ENCODE measurements at regions not wholly inside any gene's neighbourhood (a gene's known extent, or its start where the extent isn't known, plus 50 kb on each side); places are given as distances from the start of the nearest gene placed in this dataset.

DNA sequence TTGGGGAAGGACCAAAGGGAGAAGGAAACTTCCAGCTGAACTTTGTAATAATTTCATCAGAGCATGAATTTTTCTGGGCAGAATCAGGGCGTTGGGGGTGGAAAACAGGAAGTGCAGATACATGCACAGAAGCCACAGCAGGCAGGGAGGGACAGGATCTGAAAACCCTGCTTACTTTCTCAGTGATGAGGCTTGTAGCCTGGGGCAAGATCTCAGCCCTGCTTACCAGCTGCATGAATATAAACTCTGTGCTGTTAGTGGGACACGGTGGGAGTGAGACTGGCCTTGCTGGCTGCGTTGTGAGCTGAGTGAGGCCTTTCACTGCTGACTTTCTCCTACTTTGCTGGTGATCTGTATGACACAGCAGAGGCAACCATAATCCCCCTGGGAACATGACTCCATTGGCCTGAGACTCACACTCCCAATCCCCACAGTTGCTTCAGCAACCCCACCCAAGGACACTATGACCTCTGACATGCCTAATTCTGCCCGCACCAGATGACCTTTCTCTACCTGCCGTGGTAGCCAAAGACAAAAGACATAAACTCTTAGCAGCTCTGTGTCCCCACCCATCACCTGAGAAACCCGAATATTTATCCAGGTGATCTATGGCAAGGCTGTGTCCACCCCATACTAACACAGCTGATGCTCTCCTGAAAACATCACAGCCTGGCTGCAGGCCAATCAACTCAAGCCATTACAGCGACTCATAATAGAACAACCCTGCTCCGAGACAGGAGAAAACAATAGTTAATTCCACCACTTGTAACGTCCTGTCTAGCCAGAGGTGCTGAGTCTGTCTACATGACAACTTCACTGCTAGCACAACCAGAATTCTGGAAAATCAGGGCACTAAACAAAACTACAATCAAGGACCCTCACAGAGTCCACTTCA is 190.7 kb upstream of the CHRM2 start:
- Histone ChIP-seq H3K27me3 (no peaks in the 10 kb centered on the region), H3K4me1 (peaks cover 12 to 22% (median 18%) of the 10 kb centered on the region in 10 experiments), H3K4me2 (peak overlapping the region; percentile 60 to 87 (median 74)), H3K36me3 (no peaks in the 10 kb centered on the region), H3K4me3 (no peak overlapping the region; a peak in 1 of 20 replicates), H4K20me1 (no peaks in the 10 kb centered on the region), H3K9me3 (replicated peaks in 1 of 11) (peaks cover 4 to 20% (median 9%) of the 10 kb centered on the region in 11 experiments), H3K9ac (peak overlapping the region in 10 of 11 experiments; percentile 30 to 71 (median 60); a peak in 16 of 22 replicates), H3K27ac (peak overlapping the region; percentile 22 to 85 (median 77); a peak in 21 of 22 replicates)
- TF ChIP-seq Cebpa-rat (IDR thresholded peaks at IDR 0.05): no peak

- no peak overlapping the region for H3K27ac ChIP-seq
- no peak overlapping the region for H3K4me3 ChIP-seq
- no peaks in the 10 kb centered on the region for H3K36me3 ChIP-seq
- TF ChIP-seq Cebpa-rat (IDR thresholded peaks at IDR 0.05): no peak
- H3K9me3 ChIP-seq (replicated peaks in 1 of 11): peaks cover 14 to 19% (median 16%) of the 10 kb centered on the region in 11 experiments
- H3K4me2 ChIP-seq: no peak overlapping the region
- H3K27me3 ChIP-seq: no peaks in the 10 kb centered on the region
- H4K20me1 ChIP-seq: no peaks in the 10 kb centered on the region
- H3K4me1 ChIP-seq: no peaks in the 10 kb centered on the region
- H3K9ac ChIP-seq: no peak overlapping the region
Measured at GRCh38 chr7:136667584-136667983, 200.9 kb upstream of the CHRM2 start.

DNA sequence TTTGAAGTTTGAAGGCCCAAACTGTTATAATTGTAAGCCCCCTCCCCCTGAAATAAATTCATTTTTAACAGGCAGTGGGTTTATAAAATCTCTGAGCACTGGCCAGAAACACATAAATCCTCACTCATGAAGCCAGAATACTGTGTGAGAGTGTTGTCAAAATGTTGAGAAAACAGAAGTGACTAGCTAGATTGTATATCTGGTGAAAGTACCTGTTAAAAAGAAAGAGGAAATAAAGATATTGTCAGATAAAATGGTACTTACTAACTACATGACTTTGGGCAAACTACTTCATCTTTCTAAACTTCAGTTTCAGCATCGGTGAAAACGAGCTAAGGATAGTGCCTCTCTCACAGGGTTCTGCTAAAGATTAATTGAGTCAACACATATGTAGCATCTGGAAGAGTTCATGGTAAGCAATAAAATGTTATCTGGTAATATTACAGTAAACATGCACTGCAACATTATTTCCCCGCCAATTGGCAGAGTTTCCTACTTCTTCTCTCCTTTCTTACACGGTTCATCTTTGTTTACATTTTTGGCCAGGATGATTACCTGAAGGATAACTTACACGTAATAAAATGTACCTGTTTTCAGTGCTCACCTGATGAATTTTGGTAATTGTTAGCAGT is 202.5 kb upstream of the CHRM2 start:
- H3K27ac ChIP-seq: no peak overlapping the region
- H3K4me1 ChIP-seq: no peaks in the 10 kb centered on the region
- TF ChIP-seq Cebpa-rat (IDR thresholded peaks at IDR 0.05): no peak
- H3K9ac ChIP-seq: no peak overlapping the region
- H3K4me3 ChIP-seq: no peak overlapping the region
- no peak overlapping the region for H3K4me2 ChIP-seq
- H3K27me3 ChIP-seq: no peaks in the 10 kb centered on the region
- peaks cover 0 to 3% (median 0%) of the 10 kb centered on the region in 11 experiments; a peak in 2 of 22 replicates for H3K9me3 ChIP-seq (replicated peaks in 1 of 11)
- no peaks in the 10 kb centered on the region for H3K36me3 ChIP-seq
- H4K20me1 ChIP-seq: no peaks in the 10 kb centered on the region

DNA sequence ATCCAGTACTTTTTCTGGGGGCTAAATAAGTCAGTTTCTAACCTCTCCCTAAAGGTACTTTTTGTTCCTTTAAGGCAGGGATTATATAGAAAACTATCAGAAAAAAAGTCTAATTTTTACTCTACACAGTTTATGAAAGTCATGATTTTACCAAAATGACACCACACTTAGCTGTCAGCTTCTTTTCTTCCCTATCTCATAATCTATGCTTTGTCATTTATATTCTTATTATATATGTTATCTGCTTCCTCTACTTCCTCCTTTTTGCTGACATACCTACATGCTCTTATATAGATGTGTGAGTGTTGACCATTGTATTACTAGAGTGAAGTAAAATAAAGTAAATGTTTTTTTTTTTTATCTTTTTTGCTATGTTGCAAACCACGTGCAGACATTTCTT is 203.9 kb upstream of the CHRM2 start:
- no peak overlapping the region for H3K9ac ChIP-seq
- TF ChIP-seq Cebpa-rat (IDR thresholded peaks at IDR 0.05): no peak
- no peaks in the 10 kb centered on the region for H4K20me1 ChIP-seq
- no peak overlapping the region for H3K4me3 ChIP-seq
- H3K9me3 ChIP-seq (replicated peaks in 1 of 11): no peaks in the 10 kb centered on the region
- no peak overlapping the region for H3K27ac ChIP-seq
- no peak overlapping the region for H3K4me2 ChIP-seq
- H3K27me3 ChIP-seq: no peaks in the 10 kb centered on the region
- H3K36me3 ChIP-seq: no peaks in the 10 kb centered on the region
- no peaks in the 10 kb centered on the region for H3K4me1 ChIP-seq

DNA sequence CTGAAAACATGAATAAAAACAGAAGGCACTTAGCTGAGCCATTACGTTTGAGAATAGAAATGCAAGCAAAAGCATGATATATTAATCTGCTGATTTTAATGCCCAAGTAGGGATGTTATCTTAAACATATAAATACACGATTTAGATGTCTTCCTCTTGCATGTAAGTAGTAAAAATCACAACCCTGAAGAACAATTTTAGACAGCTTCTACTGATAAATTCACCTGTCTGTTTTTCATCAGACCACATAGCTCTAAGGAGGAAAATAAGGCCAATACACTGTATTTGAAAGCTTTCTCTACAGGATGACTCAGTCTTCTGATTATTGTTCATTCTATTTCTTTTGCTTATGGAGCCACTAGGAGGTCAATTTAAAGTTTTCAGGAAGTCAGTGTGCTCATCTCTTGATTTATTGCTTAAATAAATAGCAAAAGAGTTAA is 210.9 kb upstream of the CHRM2 start:
- H3K4me3 ChIP-seq: no peak overlapping the region
- H4K20me1 ChIP-seq: no peaks in the 10 kb centered on the region
- H3K27ac ChIP-seq: no peak overlapping the region
- no peak for TF ChIP-seq Cebpa-rat (IDR thresholded peaks at IDR 0.05)
- no peaks in the 10 kb centered on the region for H3K36me3 ChIP-seq
- no peak overlapping the region for H3K4me2 ChIP-seq
- H3K9me3 ChIP-seq (replicated peaks in 1 of 11): no peaks in the 10 kb centered on the region
- H3K9ac ChIP-seq: no peak overlapping the region
- H3K4me1 ChIP-seq: no peaks in the 10 kb centered on the region
- no peaks in the 10 kb centered on the region for H3K27me3 ChIP-seq

DNA sequence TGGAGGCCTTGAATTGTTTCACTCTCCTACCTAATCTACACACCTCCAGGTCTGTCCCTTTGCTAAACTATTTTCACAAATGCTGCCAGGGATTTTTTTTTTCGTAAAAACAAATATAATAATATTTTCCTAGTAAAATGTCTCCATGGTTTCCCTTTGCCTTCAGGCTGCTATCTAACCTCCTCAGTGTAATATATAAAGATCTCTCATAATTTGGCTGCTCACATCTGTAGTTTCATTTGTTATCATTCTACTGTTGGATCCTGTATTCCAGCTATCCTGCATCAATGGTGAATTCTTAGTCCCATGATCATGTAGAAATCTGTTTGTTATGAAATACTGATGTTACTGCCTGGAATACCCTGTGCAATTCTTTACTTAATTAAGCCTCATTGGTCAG is 211.9 kb upstream of the CHRM2 start:
- Histone ChIP-seq H3K36me3 (no peaks in the 10 kb centered on the region), H4K20me1 (no peaks in the 10 kb centered on the region), H3K4me3 (no peak overlapping the region), H3K4me2 (no peak overlapping the region), H3K9me3 (replicated peaks in 1 of 11) (no peaks in the 10 kb centered on the region), H3K4me1 (no peaks in the 10 kb centered on the region), H3K27ac (no peak overlapping the region), H3K27me3 (no peaks in the 10 kb centered on the region), H3K9ac (no peak overlapping the region)
- no peak for TF ChIP-seq Cebpa-rat (IDR thresholded peaks at IDR 0.05)

DNA sequence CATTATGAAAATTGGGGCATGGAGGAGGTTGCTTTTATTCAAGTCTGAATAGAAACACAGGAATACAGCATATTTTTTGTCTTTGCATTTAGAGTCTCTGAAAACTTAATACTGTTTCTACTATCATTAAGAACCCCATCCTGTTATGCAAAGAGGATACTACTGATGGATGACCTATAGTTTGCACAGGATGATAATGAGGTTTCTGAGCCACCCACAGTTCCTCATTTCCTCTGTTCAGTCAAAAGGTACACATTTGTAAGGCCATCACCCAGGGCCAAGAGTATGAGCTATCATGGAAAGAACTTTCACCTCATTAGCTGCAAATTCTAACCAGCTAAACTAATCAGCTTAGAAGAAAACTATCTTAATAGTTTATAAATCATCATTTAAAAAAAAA is 213.0 kb upstream of the CHRM2 start:
- H3K9me3 ChIP-seq (replicated peaks in 1 of 11): no peaks in the 10 kb centered on the region
- TF ChIP-seq Cebpa-rat (IDR thresholded peaks at IDR 0.05): no peak
- no peaks in the 10 kb centered on the region for H3K27me3 ChIP-seq
- no peaks in the 10 kb centered on the region for H3K4me1 ChIP-seq
- H3K27ac ChIP-seq: no peak overlapping the region
- H3K9ac ChIP-seq: no peak overlapping the region
- H3K4me3 ChIP-seq: no peak overlapping the region
- no peak overlapping the region for H3K4me2 ChIP-seq
- H4K20me1 ChIP-seq: no peaks in the 10 kb centered on the region
- no peaks in the 10 kb centered on the region for H3K36me3 ChIP-seq

DNA sequence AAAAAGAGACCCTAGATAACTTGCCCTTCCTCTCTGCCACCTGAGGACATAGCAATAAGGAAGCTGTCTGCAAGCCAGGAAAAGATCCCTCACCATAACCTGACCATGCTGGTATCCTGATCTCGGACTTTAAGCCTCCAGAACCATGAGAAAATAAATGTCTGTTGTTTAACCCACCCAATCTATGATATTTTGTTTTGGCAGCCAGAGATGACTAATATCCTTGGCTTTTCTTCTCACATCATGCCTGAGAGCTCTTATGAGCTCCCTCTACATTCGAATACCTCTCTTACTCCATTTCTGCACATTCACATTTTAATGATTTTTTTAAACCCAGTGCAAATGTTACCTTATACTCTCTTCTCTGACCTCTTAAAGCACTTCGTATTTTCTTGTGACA is 214.0 kb upstream of the CHRM2 start:
- Histone ChIP-seq H3K9me3 (replicated peaks in 1 of 11) (no peaks in the 10 kb centered on the region), H3K27me3 (no peaks in the 10 kb centered on the region), H3K36me3 (no peaks in the 10 kb centered on the region), H3K4me3 (no peak overlapping the region), H3K4me1 (no peaks in the 10 kb centered on the region), H3K27ac (no peak overlapping the region), H3K4me2 (no peak overlapping the region), H4K20me1 (no peaks in the 10 kb centered on the region), H3K9ac (no peak overlapping the region)
- no peak for TF ChIP-seq Cebpa-rat (IDR thresholded peaks at IDR 0.05)

DNA sequence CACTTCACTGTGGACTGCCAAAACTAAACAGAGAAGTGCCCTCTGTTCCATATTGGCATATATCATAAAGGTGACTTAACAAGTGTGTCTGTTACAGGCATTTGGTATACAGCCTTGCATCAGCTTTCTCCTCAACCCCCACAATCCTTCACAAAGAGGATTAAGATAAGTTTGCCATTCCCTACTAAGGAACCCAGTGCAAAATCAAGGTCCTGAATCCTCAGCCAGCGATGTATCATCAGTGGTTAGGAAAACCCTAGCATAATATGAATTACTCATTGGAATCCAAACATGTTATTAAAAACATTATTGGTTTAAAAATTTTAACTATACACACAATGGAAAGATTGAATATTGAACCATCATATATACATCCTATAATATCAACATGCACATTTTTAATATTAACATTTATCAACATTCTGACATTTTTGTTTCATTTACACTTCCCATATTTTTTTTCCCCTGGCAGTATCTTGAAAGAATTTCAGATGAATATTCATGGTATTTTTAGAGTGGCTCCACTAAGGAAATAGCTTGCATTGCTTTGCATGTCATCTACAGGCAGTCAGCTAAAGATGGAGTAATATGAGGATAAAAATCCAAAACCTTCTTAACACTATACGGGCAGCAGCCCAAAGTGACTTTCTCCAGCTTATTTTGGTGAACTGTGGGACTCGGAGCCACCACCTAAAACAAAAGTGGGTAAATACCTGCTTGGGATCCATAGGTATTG is 215.6 kb upstream of the CHRM2 start:
- no peak overlapping the region for H3K4me2 ChIP-seq
- TF ChIP-seq Cebpa-rat (IDR thresholded peaks at IDR 0.05): no peak
- no peaks in the 10 kb centered on the region for H3K27me3 ChIP-seq
- no peak overlapping the region for H3K27ac ChIP-seq
- no peaks in the 10 kb centered on the region for H4K20me1 ChIP-seq
- no peak overlapping the region for H3K9ac ChIP-seq
- no peak overlapping the region for H3K4me3 ChIP-seq
- no peaks in the 10 kb centered on the region for H3K4me1 ChIP-seq
- H3K9me3 ChIP-seq (replicated peaks in 1 of 11): peaks cover 0 to 15% (median 8%) of the 10 kb centered on the region in 11 experiments; a peak in 11 of 22 replicates
- H3K36me3 ChIP-seq: no peaks in the 10 kb centered on the region
